SU-DHL-6 (cell line): ENCODE measurements at regions not wholly inside any gene's neighbourhood (a gene's known extent, or its start where the extent isn't known, plus 50 kb on each side); places are given as distances from the start of the nearest gene placed in this dataset.

Source experiments
- CTCF ChIP-seq: fragments of 200-600 bp; sonication (generic); IDR thresholded peaks from one replicate; pipeline ENCODE4 v1.5.1; 2017; ENCODE audit warnings: antibody characterized with exemption, mild to moderate bottlenecking, low read length, moderate library complexity; ENCODE audit not compliant: insufficient read depth, poor library complexity, severe bottlenecking
- EZH2phosphoT487 ChIP-seq: fragments of 200-600 bp; sonication (generic), shearing (Covaris generic); conservative IDR thresholded peaks from 2 replicates; pipeline ENCODE4 v1.6.1; 2018; ENCODE audit warnings: mild to moderate bottlenecking, antibody characterized with exemption, low read length, moderate library complexity, mixed read lengths

- no peak for TF ChIP-seq CTCF
- TF ChIP-seq EZH2phosphoT487, result no peak
Measured at GRCh38 chr6:4367643-4368042, 232.3 kb upstream of the ECI2 start.
